Prostate gland (tissue), 2 donors: ENCODE measurements at regions not wholly inside any gene's neighbourhood (a gene's known extent, or its start where the extent isn't known, plus 50 kb on each side); places are given as distances from the start of the nearest gene placed in this dataset.

Experiments
- DNase-seq: peaks from one replicate; pipeline ENCODE4 v3.0.0-alpha.2; 2019; ENCODE audit warnings: low spot score
- H3K27ac ChIP-seq, 2 donors: fragments of 200-600 bp; sonication (generic); 2 replicates each; pipeline ENCODE4 v1.5.1; 2017 to 2019
- H3K27me3 ChIP-seq: fragments of 200-600 bp; sonication (generic); replicated peaks from 2 replicates; pipeline ENCODE4 v1.5.1; 2019; ENCODE audit not compliant: insufficient read depth
- H3K36me3 ChIP-seq, 2 donors: fragments of 200-600 bp; sonication (generic); 1 replicate in 1 of 2; 2 replicates in 1 of 2; pipeline versions ENCODE4 v1.5.1 to v1.8.1; 2017 to 2019
- H3K4me1 ChIP-seq: fragments of 200-600 bp; sonication (generic); replicated peaks from 2 replicates; pipeline ENCODE4 v1.5.1; 2019
- H3K4me3 ChIP-seq, 2 donors: fragments of 200-600 bp; sonication (generic); 2 replicates each; pipeline ENCODE4 v1.5.1; 2017 to 2019
- H3K9me3 ChIP-seq: fragments of 200-600 bp; sonication (generic); 2 replicates; pipeline ENCODE4 v1.5.1; 2017
- POLR2A ChIP-seq: fragments of 450-650 bp; IDR thresholded peaks from one replicate; pipeline ENCODE4 v1.6.1; 2016; ENCODE audit warnings: antibody characterized with exemption, mild to moderate bottlenecking
- POLR2AphosphoS5 ChIP-seq: sonication (generic); formaldehyde crosslinking; IDR thresholded peaks from one replicate; pipeline ENCODE4 v1.6.1; 2017; ENCODE audit warnings: antibody characterized with exemption
- WGBS: methylation state at CpG from one replicate; pipeline ENCODE4 v1.1.5; 2018; 5-methylcytosine and 5-hydroxymethylcytosine counted together
- intact Hi-C: fragments of 100-400 bp; cut with DNase I; formaldehyde crosslinking; loops from one replicate; pipeline ENCODE4 v1.14.2; 2022
- TF ChIP-seq, protein P1 (sequence below), 4 experiments: fragments of 200-600 bp in 2 of 4; fragments of 450-650 bp in 2 of 4; sonication (generic) in 2 of 4; IDR thresholded peaks; 1 replicate in 3 of 4; 2 replicates in 1 of 4; pipeline ENCODE4 v1.5.1; 2016 to 2019; ENCODE audit warnings: antibody characterized with exemption in 4 of 4, mild to moderate bottlenecking in 2 of 4, moderate library complexity in 2 of 4

DNA sequence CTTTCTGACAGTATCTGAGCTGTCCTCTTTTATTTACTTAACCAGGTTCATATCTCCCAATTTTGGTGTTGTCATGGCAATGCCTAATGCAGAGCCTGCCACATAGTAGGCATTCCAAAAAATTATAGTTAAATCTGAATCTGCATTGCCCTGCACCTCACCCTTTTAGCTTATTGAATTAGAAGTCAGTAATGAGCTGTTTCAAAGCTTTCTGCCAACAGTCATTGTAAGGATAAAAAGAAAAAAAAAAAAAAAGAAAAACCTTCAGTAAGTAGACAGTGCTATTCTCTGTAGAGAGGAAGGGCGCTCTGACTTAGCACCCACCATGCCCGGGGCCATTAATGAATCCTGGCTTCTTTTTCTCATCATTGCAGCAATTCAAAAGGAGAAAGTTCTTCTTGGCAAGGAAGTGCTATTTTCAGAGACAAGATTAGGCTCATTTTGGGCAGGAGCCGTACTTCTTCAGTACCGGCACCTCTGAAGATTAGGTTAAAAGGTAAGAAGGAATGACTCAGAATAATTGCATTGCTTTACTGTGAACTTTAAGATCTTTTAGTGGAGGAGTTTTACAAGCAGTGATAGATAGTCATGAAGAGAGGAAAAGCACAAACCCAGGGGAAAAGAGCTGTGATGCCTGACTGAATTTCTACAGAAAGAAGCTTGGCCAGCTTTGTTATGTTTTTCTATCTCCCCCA is 2041.2 kb upstream of the PIK3C3 start:
- DNase-seq = no peak
- H3K4me3 ChIP-seq = no peak overlapping the region
- no peaks in the 10 kb centered on the region for H3K4me1 ChIP-seq
- H3K27me3 ChIP-seq = no peaks in the 10 kb centered on the region
- no peaks in the 10 kb centered on the region for H3K36me3 ChIP-seq
- WGBS = 30% methylated on average over 4 of the region's 4 CpGs
- no peak for TF ChIP-seq POLR2AphosphoS5
- no peak for TF ChIP-seq POLR2A
- H3K9me3 ChIP-seq = no peaks in the 10 kb centered on the region
- no peak overlapping the region for H3K27ac ChIP-seq
- intact Hi-C loops = no loop called here

DNA sequence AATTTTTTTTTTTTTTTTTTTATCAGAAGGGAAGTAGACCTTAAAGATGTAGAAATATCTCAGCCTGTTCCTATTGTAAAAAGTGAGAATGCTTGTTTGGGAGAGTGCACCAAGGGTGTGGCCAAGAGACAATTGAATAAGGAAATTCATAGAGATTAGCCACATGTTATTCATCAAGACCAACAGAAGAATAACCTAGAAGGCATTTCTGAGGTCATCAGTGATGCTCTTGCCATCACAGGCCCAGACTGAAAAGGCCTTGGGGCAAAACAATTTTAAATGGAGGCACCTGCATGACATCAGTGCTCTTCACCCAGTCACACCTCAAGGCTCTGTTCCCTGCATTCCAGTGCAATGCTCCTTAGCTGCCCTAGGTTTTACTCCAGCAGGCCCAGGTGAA is 2043.3 kb upstream of the PIK3C3 start:
- intact Hi-C loops = no loop called here
- Histone ChIP-seq H3K4me1 (no peaks in the 10 kb centered on the region), H3K4me3 (no peak overlapping the region), H3K36me3 (no peaks in the 10 kb centered on the region), H3K27ac (no peak overlapping the region), H3K9me3 (no peaks in the 10 kb centered on the region), H3K27me3 (no peaks in the 10 kb centered on the region)
- no peak for TF ChIP-seq POLR2A
- TF ChIP-seq, protein P1, sequence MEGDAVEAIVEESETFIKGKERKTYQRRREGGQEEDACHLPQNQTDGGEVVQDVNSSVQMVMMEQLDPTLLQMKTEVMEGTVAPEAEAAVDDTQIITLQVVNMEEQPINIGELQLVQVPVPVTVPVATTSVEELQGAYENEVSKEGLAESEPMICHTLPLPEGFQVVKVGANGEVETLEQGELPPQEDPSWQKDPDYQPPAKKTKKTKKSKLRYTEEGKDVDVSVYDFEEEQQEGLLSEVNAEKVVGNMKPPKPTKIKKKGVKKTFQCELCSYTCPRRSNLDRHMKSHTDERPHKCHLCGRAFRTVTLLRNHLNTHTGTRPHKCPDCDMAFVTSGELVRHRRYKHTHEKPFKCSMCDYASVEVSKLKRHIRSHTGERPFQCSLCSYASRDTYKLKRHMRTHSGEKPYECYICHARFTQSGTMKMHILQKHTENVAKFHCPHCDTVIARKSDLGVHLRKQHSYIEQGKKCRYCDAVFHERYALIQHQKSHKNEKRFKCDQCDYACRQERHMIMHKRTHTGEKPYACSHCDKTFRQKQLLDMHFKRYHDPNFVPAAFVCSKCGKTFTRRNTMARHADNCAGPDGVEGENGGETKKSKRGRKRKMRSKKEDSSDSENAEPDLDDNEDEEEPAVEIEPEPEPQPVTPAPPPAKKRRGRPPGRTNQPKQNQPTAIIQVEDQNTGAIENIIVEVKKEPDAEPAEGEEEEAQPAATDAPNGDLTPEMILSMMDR (IDR thresholded peaks at IDR 0.05) = no peak
- no peak for TF ChIP-seq POLR2AphosphoS5
- DNase-seq = no peak

DNA sequence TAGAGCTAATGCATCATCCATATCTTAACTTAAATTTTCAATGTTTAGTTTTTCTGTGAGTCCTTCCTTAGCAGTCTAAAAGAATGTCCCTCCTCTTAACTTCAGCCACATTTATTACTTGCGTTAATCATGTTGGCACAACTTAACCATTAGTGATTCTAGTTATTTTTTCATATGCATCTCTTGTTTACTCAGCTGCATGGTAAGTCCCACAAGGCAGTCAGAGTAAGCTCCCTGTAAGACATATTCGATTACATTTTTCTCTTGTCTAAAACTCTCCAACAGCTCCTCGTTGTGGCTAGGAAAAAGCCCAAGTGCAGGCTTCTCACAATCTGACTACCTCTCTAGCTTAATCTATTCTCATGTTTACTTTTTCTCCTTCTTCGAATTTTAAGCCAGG is 2045.3 kb upstream of the PIK3C3 start:
- Histone ChIP-seq H3K27ac (no peak overlapping the region), H3K36me3 (no peaks in the 10 kb centered on the region), H3K4me1 (no peaks in the 10 kb centered on the region), H3K27me3 (no peaks in the 10 kb centered on the region), H3K9me3 (no peaks in the 10 kb centered on the region), H3K4me3 (no peak overlapping the region)
- DNase-seq = no peak
- intact Hi-C loops = no loop called here
- WGBS = 44% methylated on average over 4 of the region's 4 CpGs
- TF ChIP-seq POLR2AphosphoS5 (no peak), POLR2A (no peak)
- TF ChIP-seq, protein P1 (IDR thresholded peaks at IDR 0.05) = no peak

DNA sequence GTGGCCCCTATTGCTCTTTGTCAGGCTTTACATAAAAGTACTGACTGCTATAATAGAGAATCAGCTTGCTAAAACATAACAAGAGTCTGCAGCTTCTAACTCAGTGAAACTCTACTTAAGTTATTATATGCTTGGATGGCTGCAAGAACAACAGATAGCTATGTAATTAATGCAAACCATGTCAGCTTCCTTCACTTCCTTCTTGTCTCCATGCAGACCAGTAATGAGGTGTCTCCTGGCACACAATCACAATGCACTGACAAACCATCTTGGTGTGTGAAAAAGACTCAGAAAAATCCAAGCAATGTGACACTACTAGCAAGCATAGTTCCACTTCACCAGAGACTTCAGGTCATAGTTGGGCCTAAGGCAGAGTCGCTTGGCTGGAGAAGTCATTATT is 2068.9 kb upstream of the PIK3C3 start:
- no peak overlapping the region for H3K27ac ChIP-seq
- H3K9me3 ChIP-seq = no peaks in the 10 kb centered on the region
- 93% methylated on average over 1 of the region's 1 CpG for WGBS
- no peak for DNase-seq
- H3K27me3 ChIP-seq = no peaks in the 10 kb centered on the region
- no peaks in the 10 kb centered on the region for H3K36me3 ChIP-seq
- intact Hi-C loops = no loop called here
- H3K4me3 ChIP-seq = no peak overlapping the region
- H3K4me1 ChIP-seq = no peaks in the 10 kb centered on the region
- TF ChIP-seq POLR2A (no peak), POLR2AphosphoS5 (no peak)
- TF ChIP-seq, protein P1 (IDR thresholded peaks at IDR 0.05) = no peak

DNA sequence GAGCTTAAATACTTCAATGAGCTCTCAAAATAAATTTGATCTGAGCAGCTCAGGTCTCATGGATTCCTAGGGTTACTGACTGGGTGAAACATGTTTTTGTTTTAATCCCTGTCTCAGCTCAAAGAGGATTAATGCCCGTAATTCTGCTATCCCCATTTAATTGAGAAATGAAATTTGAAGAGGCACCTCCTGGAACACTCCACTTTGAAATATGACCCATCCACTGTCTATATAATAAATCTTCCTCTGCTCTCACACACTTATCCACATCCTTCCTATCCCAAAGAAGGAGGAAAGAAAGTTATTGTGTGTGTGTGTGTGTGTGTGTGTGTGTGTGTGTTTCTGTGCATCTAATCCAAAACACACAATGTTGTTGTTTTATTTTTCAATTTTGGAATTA is 2082.4 kb upstream of the PIK3C3 start:
- Histone ChIP-seq H3K9me3 (no peaks in the 10 kb centered on the region), H3K4me1 (no peaks in the 10 kb centered on the region), H3K36me3 (no peaks in the 10 kb centered on the region), H3K27ac (no peak overlapping the region), H3K4me3 (no peak overlapping the region), H3K27me3 (no peaks in the 10 kb centered on the region)
- WGBS = 50% methylated on average over 1 of the region's 1 CpG
- no peak for DNase-seq
- intact Hi-C loops = no loop called here
- TF ChIP-seq, protein P1 (IDR thresholded peaks at IDR 0.05) = no peak
- TF ChIP-seq POLR2A (no peak), POLR2AphosphoS5 (no peak)
